IMR-90 (cell line): ENCODE measurements at regions not wholly inside any gene's neighbourhood (a gene's known extent, or its start where the extent isn't known, plus 50 kb on each side); places are given as distances from the start of the nearest gene placed in this dataset.

ENCODE experiments used
- ATAC-seq: fragments of 200-7000 bp; cut with Tn5 transposase; 2 replicates; pipeline ENCODE4 v1.9.1; 2020; ENCODE audit warnings: low read depth, mild to moderate bottlenecking, moderate library complexity
- BruUV-seq: library from RNA; stranded (reverse); fragments of 400-500 nt; replicated peaks from 2 replicates; lab custom pipeline; 2021; lab: Mats Ljungman, UMichigan
- CTCF ChIA-PET: fragments of 300-600 bp; formaldehyde crosslinking; extraction: SDS; loops from one replicate; lab custom pipeline; 2021; ENCODE audit warnings: antibody characterized with exemption; lab: Yijun Ruan, JAX
- POLR2A ChIA-PET: fragments of 300-600 bp; sonication (Branson Sonifier 250); formaldehyde crosslinking; loops from one replicate; lab custom pipeline; 2022; ENCODE audit warnings: antibody characterized with exemption; ENCODE audit not compliant: unreplicated experiment; lab: Charles Lee
- DNase-seq: peaks from one replicate; pipeline ENCODE4 v3.0.0; 2013
- H2AFZ ChIP-seq: replicated peaks from 2 replicates; pipeline ENCODE3; 2013; ENCODE audit warnings: low read length, mild to moderate bottlenecking; ENCODE audit not compliant: poor library complexity
- H2AK5ac ChIP-seq: 2 replicates; pipeline ENCODE4 v1.6.1; 2013; ENCODE audit warnings: low read depth, low read length, inconsistent platforms
- H2AK9ac ChIP-seq: replicated peaks from 2 replicates; pipeline ENCODE3; 2013; ENCODE audit warnings: mild to moderate bottlenecking, low read depth, low read length, moderate library complexity; ENCODE audit not compliant: poor library complexity
- H2BK120ac ChIP-seq: 2 replicates; pipeline ENCODE4 v1.6.1; 2013; ENCODE audit warnings: low read depth, low read length, inconsistent platforms
- H2BK15ac ChIP-seq: 3 replicates; pipeline ENCODE4 v1.6.1; 2013; ENCODE audit warnings: low read depth, low read length, inconsistent platforms
- H2BK20ac ChIP-seq: 2 replicates; pipeline ENCODE4 v1.6.1; 2013; ENCODE audit warnings: low read depth, mild to moderate bottlenecking, inconsistent platforms, low read length, moderate library complexity
- H2BK5ac ChIP-seq: 2 replicates; pipeline ENCODE4 v1.6.1; 2013; ENCODE audit warnings: mild to moderate bottlenecking, low read depth, low read length, inconsistent platforms; ENCODE audit not compliant: poor library complexity, severe bottlenecking
- H3K14ac ChIP-seq: replicated peaks from 2 replicates; pipeline ENCODE4 v1.6.1; 2013; ENCODE audit warnings: low read depth, low read length, inconsistent platforms
- H3K18ac ChIP-seq: 2 replicates; pipeline ENCODE4 v1.6.1; 2013; ENCODE audit warnings: low read depth, low read length, control low read depth
- H3K23ac ChIP-seq: 2 replicates; pipeline ENCODE4 v1.6.1; 2013; ENCODE audit warnings: low read depth, low read length, inconsistent platforms
- H3K27ac ChIP-seq: 2 replicates; pipeline ENCODE4 v1.5.1; 2013; ENCODE audit warnings: mild to moderate bottlenecking, control low read depth, low read length; ENCODE audit not compliant: insufficient read depth
- H3K27me3 ChIP-seq: 2 replicates; pipeline ENCODE4 v1.6.1; 2013; ENCODE audit warnings: low read length; ENCODE audit not compliant: control insufficient read depth, insufficient read depth
- H3K36me3 ChIP-seq: 2 replicates; pipeline ENCODE4 v1.6.1; 2013; ENCODE audit warnings: low read length, mixed read lengths; ENCODE audit not compliant: control insufficient read depth, insufficient read depth
- H3K4ac ChIP-seq: 2 replicates; pipeline ENCODE4 v1.6.1; 2013; ENCODE audit warnings: low read depth, low read length, inconsistent platforms
- H3K4me1 ChIP-seq: 2 replicates; pipeline ENCODE4 v1.6.1; 2013; ENCODE audit warnings: low read length, mixed read lengths; ENCODE audit not compliant: control insufficient read depth, insufficient read depth
- H3K4me2 ChIP-seq: 2 replicates; pipeline ENCODE4 v1.6.1; 2013; ENCODE audit warnings: low read depth, mild to moderate bottlenecking, control low read depth, low read length, moderate library complexity
- H3K4me3 ChIP-seq: 2 replicates; pipeline ENCODE4 v1.5.1; 2013; ENCODE audit warnings: low read depth, mild to moderate bottlenecking, control low read depth, low read length, moderate library complexity; ENCODE audit not compliant: insufficient read depth
- H3K56ac ChIP-seq: 2 replicates; pipeline ENCODE4 v1.6.1; 2013; ENCODE audit warnings: low read length, inconsistent platforms; ENCODE audit not compliant: insufficient read depth; ENCODE audit errors: extremely low read depth
- H3K79me1 ChIP-seq, 2 experiments: 2 replicates each; pipeline ENCODE4 v1.6.1; 2013; ENCODE audit warnings: low read length in 2 of 2, inconsistent platforms in 1 of 2, low read depth in 1 of 2
- H3K9ac ChIP-seq: 2 replicates; pipeline ENCODE4 v1.6.1; 2013; ENCODE audit warnings: low read depth, low read length, control low read depth
- H3K9me1 ChIP-seq: 2 replicates; pipeline ENCODE4 v1.6.1; 2013; ENCODE audit warnings: low read length, inconsistent platforms; ENCODE audit not compliant: insufficient read depth
- H3K9me3 ChIP-seq: 2 replicates; pipeline ENCODE4 v1.6.1; 2013; ENCODE audit warnings: low read length; ENCODE audit not compliant: control insufficient read depth, insufficient read depth
- H4K20me1 ChIP-seq: 2 replicates; pipeline ENCODE4 v1.6.1; 2013; ENCODE audit warnings: low read length, inconsistent platforms; ENCODE audit not compliant: insufficient read depth
- H4K5ac ChIP-seq: 2 replicates; pipeline ENCODE4 v1.6.1; 2013; ENCODE audit warnings: mild to moderate bottlenecking, low read depth, low read length, control low read depth
- H4K8ac ChIP-seq, 2 experiments: 2 replicates each; pipeline ENCODE4 v1.6.1; 2013; ENCODE audit warnings: low read depth in 2 of 2, low read length in 2 of 2, control low read depth in 1 of 2, inconsistent platforms in 1 of 2
- H4K91ac ChIP-seq: 2 replicates; pipeline ENCODE4 v1.6.1; 2013; ENCODE audit warnings: low read depth, low read length, inconsistent platforms; ENCODE audit not compliant: insufficient read depth
- MAFK ChIP-seq: IDR thresholded peaks from 2 replicates; pipeline ENCODE4 v1.6.1; 2012; ENCODE audit warnings: low read depth, low read length, improper control_type of control experiment
- SMC3 ChIP-seq: fragments of 150-350 bp; IDR thresholded peaks from 2 replicates; pipeline ENCODE4 v1.6.1; 2016; ENCODE audit warnings: low read depth, mild to moderate bottlenecking, antibody characterized with exemption, low read length, moderate library complexity
- WGBS, 2 experiments: methylation state at CpG; one replicate each; pipeline versions ENCODE4 v1.1.5 to v1.1.7; 2013; ENCODE audit warnings: missing lambda C conversion rate in 2 of 2; ENCODE audit not compliant: insufficient read length in 1 of 2; ENCODE audit errors: extremely low coverage in 2 of 2; 5-methylcytosine and 5-hydroxymethylcytosine counted together
- dilution Hi-C: fragments of 300-500 bp; cut with HindIII; formaldehyde crosslinking; loops from one replicate; pipeline ENCODE4 v1.14.3; 2018; ENCODE audit warnings: low sequenced_read_pairs; ENCODE audit not compliant: unreplicated experiment
- in situ Hi-C: fragments of 300-500 bp; cut with MboI; formaldehyde crosslinking; loops from 3 replicates; pipeline ENCODE4 v1.14.3; 2019; ENCODE audit warnings: low sequenced_read_pairs, inconsistent platforms, mixed read lengths
- intact Hi-C: fragments of 100-400 bp; cut with micrococcal nuclease; formaldehyde crosslinking; loops from 2 replicates; pipeline ENCODE4 v1.10.0; 2022
- TF ChIP-seq, protein P1 (sequence below): conservative IDR thresholded peaks from 2 replicates; pipeline ENCODE4 v1.5.1; 2012; ENCODE audit warnings: mild to moderate bottlenecking, low read depth, low read length, improper control_type of control experiment

DNA sequence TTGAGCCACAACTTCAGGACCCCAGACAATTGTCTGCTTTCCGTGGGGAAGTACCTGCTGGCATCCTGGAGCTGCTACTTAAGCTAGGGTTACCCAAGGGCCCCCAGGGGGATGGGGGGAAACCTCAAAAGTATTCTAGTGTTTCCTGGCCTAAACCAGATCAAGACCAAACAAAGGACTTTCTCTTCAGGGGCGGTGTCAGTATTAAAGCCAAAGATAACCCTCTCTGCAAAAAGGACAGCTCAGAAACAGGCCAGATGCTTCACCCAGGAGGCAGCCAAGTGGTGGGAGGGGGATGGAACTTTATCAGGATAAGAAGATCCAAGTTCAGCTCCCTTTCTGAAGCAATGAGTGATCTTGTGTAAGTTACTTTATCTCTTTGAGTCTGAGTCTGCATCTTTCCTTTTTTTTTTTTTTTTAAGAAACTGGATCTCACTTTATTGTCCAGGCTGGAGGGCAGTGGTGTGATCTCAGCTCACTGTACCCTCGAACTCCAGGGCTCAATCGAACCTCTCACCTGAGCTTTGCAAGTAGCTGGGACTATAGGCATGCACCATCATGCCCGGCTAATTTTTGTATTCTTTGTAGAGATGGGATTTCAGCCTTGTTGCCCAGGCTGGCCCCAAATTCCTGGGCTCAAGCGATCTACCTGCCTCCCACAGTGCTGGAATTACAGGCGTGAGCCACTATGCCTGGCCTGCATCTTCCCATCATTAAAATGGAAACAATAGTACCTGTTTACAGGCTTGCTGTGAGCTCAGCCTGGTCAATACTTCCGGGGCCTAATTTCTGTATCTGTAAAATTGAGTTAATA is 151.8 kb upstream of the PTPRM start:
- ChIA-PET POLR2A (no interaction called here), CTCF (no interaction called here)
- Histone ChIP-seq H2BK20ac (no peak overlapping the region), H3K14ac (no peak overlapping the region), H2AK9ac (no peak overlapping the region), H3K9me1 (no peaks in the 10 kb centered on the region), H4K8ac (no peak overlapping the region), H3K27me3 (no peaks in the 10 kb centered on the region), H4K5ac (no peak overlapping the region), H4K20me1 (no peaks in the 10 kb centered on the region), H3K36me3 (no peaks in the 10 kb centered on the region), H3K18ac (no peak overlapping the region), H2AK5ac (no peak overlapping the region), H3K4me2 (no peak overlapping the region), H4K91ac (no peak overlapping the region), H2BK120ac (no peak overlapping the region), H2AFZ (no peak overlapping the region), H3K9ac (no peak overlapping the region), H3K4ac (no peak overlapping the region), H3K4me3 (no peak overlapping the region), H3K9me3 (0 out of 2 replicates have a peak, but pooled peaks cover 3% of the 10 kb centered on the region), H3K79me1 (no peaks in the 10 kb centered on the region), H2BK5ac (no peak overlapping the region), H3K56ac (no peak overlapping the region), H3K23ac (no peak overlapping the region), H3K27ac (no peak overlapping the region), H3K4me1 (no peaks in the 10 kb centered on the region), H2BK15ac (no peak overlapping the region)
- WGBS, 2 experiments = no CpG with 5 or more reads among the region's 8 CpGs
- ATAC-seq = no peak
- in situ Hi-C loops (no loop called here), dilution Hi-C loops (no loop called here), intact Hi-C loops (no loop called here)
- DNase-seq = no peak
- TF ChIP-seq, protein P1, sequence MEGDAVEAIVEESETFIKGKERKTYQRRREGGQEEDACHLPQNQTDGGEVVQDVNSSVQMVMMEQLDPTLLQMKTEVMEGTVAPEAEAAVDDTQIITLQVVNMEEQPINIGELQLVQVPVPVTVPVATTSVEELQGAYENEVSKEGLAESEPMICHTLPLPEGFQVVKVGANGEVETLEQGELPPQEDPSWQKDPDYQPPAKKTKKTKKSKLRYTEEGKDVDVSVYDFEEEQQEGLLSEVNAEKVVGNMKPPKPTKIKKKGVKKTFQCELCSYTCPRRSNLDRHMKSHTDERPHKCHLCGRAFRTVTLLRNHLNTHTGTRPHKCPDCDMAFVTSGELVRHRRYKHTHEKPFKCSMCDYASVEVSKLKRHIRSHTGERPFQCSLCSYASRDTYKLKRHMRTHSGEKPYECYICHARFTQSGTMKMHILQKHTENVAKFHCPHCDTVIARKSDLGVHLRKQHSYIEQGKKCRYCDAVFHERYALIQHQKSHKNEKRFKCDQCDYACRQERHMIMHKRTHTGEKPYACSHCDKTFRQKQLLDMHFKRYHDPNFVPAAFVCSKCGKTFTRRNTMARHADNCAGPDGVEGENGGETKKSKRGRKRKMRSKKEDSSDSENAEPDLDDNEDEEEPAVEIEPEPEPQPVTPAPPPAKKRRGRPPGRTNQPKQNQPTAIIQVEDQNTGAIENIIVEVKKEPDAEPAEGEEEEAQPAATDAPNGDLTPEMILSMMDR = no peak
- TF ChIP-seq MAFK (no peak), SMC3 (no peak)
- BruUV-seq = no TSS peak
